ENCODE measurements at regions not wholly inside any gene's neighbourhood (a gene's known extent, or its start where the extent isn't known, plus 50 kb on each side); places are given as distances from the start of the nearest gene placed in this dataset.

DNA sequence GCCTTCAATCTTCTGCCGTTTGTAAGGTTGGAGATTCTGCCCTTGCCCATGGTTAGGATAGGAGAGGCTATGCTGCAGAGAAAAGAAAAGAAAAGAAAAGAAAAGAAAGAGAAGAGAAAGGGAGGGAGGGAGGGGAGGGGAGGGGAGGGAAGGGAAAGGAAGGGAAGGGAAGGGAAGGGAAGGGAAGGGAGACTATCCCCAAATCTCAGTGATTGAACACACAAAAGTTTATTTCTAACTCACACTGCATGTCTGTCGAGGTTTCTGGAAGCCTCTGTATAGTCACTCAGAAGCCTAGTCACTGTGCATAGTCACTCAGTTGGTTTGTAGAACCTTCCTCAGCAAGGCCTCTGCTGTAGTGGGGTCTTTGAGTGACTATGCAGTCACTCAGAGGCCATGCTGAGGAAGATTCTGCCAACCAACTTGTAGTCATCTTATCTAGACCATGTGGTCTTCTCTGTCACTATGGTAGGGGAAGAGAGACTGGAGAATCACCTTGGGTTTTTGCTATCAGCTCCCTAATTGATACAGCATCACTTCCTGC is 52.3 kb upstream of the ABCC9 start:
- WGBS (ENCODE audit: insufficient coverage) = no CpG with 5 or more reads among the region's 2 CpGs
- no peaks in the 10 kb centered on the region for H3K36me3 ChIP-seq (replicated peaks in 1 of 2; ENCODE audit: control extremely low read depth in 1 of 2, control insufficient read depth in 1 of 2, extremely low read depth in 1 of 2, insufficient read depth in 2 of 2, low read length in 1 of 2)
- POLR2A ChIA-PET = no interaction called here

DNA sequence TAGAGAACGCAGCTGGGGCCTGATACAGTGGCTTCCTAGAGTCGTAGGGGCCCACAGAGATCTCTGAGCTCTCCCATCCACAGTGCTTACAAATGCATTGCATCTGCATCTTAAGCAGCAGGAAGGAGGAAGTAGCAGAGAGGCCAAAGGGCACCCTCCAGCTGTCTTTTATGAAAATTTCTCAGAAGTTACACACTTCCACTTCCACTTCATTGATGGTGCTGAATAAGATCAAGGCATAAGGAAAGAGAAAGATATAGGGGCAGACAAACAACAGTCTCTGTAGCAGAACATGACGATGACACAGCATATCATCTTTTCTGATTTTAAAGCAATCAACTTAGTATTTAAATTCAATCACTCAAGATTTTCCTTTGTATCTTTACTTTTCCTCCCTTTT is 51.6 kb upstream of the ABCC9 start:
- Histone ChIP-seq H3K27ac (ENCODE audit: low read length in 2 of 2) (no peak overlapping the region), H3K4me2 (replicated peaks; ENCODE audit: low read depth, low read length, poor library complexity, severe bottlenecking) (no peak overlapping the region), H3K36me3 (replicated peaks in 1 of 2; ENCODE audit: control extremely low read depth in 1 of 2, control insufficient read depth in 1 of 2, extremely low read depth in 1 of 2, insufficient read depth in 2 of 2, low read length in 1 of 2) (no peaks in the 10 kb centered on the region), H2AFZ (ENCODE audit: insufficient read depth, low read depth, low read length, poor library complexity, severe bottlenecking) (peak overlapping the region; percentile 50), H3K79me2 (ENCODE audit: control insufficient read depth, insufficient read depth, low read length) (no peaks in the 10 kb centered on the region), H3K27me3 (replicated peaks in 1 of 4; ENCODE audit: control extremely low read depth in 1 of 4, control insufficient read depth in 3 of 4, insufficient read depth in 4 of 4, low read length in 3 of 4) (no peaks in the 10 kb centered on the region), H3K9ac (ENCODE audit: low read length) (no peak overlapping the region), H3K4me3 (ENCODE audit: control extremely low read depth in 1 of 5, extremely low read depth in 1 of 5, insufficient read depth in 1 of 5, low read depth in 2 of 5, low read length in 4 of 5) (no peak overlapping the region), H4K20me1 (ENCODE audit: control insufficient read depth, insufficient read depth, low read length, poor library complexity, severe bottlenecking) (no peaks in the 10 kb centered on the region), H3K9me3 (ENCODE audit: control extremely low read depth in 1 of 3, control insufficient read depth in 2 of 3, insufficient read depth in 1 of 3, low read length in 2 of 3) (no peaks in the 10 kb centered on the region), H3K4me1 (ENCODE audit: control insufficient read depth in 2 of 2, insufficient read depth in 2 of 2, low read length in 2 of 2) (no peaks in the 10 kb centered on the region)
- TF ChIP-seq, protein P1, sequence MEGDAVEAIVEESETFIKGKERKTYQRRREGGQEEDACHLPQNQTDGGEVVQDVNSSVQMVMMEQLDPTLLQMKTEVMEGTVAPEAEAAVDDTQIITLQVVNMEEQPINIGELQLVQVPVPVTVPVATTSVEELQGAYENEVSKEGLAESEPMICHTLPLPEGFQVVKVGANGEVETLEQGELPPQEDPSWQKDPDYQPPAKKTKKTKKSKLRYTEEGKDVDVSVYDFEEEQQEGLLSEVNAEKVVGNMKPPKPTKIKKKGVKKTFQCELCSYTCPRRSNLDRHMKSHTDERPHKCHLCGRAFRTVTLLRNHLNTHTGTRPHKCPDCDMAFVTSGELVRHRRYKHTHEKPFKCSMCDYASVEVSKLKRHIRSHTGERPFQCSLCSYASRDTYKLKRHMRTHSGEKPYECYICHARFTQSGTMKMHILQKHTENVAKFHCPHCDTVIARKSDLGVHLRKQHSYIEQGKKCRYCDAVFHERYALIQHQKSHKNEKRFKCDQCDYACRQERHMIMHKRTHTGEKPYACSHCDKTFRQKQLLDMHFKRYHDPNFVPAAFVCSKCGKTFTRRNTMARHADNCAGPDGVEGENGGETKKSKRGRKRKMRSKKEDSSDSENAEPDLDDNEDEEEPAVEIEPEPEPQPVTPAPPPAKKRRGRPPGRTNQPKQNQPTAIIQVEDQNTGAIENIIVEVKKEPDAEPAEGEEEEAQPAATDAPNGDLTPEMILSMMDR (IDR thresholded peaks at IDR 0.05) = no peak
- TF ChIP-seq EZH2 (IDR thresholded peaks at IDR 0.05; ENCODE audit: borderline replicate concordance, insufficient read depth, low read depth, low read length, poor library complexity, severe bottlenecking) = no peak
- Mint-ChIP-seq H3K4me1 (no peaks in the 10 kb centered on the region), H3K4me3 (no peak overlapping the region), H3K9me3 (ENCODE audit: insufficient read depth) (no peaks in the 10 kb centered on the region), H3K27ac (no peak overlapping the region), H3K27me3 (peaks cover 5% of the 10 kb centered on the region)
- no peak for DNase-seq
- intact Hi-C loops (cut with micrococcal nuclease) = no loop called here
- POLR2A ChIA-PET = no interaction called here
- no peak for ATAC-seq (ENCODE audit: low read depth)
- CTCF ChIA-PET = no interaction called here
- WGBS (ENCODE audit: insufficient coverage) = no CpG with 5 or more reads among the region's 3 CpGs

More for the DNA sequence above, 52.3 kb upstream of the ABCC9 start:
- DNase-seq = no peak
- Histone ChIP-seq H3K4me2 (replicated peaks; ENCODE audit: low read depth, low read length, poor library complexity, severe bottlenecking) (no peak overlapping the region), H3K27me3 (replicated peaks in 1 of 4; ENCODE audit: control extremely low read depth in 1 of 4, control insufficient read depth in 3 of 4, insufficient read depth in 4 of 4, low read length in 3 of 4) (no peaks in the 10 kb centered on the region), H3K9ac (ENCODE audit: low read length) (no peak overlapping the region), H4K20me1 (ENCODE audit: control insufficient read depth, insufficient read depth, low read length, poor library complexity, severe bottlenecking) (no peaks in the 10 kb centered on the region), H3K4me3 (ENCODE audit: control extremely low read depth in 1 of 5, extremely low read depth in 1 of 5, insufficient read depth in 1 of 5, low read depth in 2 of 5, low read length in 4 of 5) (no peak overlapping the region), H3K27ac (ENCODE audit: low read length in 2 of 2) (no peak overlapping the region), H3K79me2 (ENCODE audit: control insufficient read depth, insufficient read depth, low read length) (no peaks in the 10 kb centered on the region), H3K4me1 (ENCODE audit: control insufficient read depth in 2 of 2, insufficient read depth in 2 of 2, low read length in 2 of 2) (no peaks in the 10 kb centered on the region), H3K9me3 (ENCODE audit: control extremely low read depth in 1 of 3, control insufficient read depth in 2 of 3, insufficient read depth in 1 of 3, low read length in 2 of 3) (no peaks in the 10 kb centered on the region), H2AFZ (ENCODE audit: insufficient read depth, low read depth, low read length, poor library complexity, severe bottlenecking) (peak overlapping the region; percentile 50)
- Mint-ChIP-seq H3K4me1 (no peaks in the 10 kb centered on the region), H3K9me3 (ENCODE audit: insufficient read depth) (no peaks in the 10 kb centered on the region), H3K27me3 (peaks cover 3% of the 10 kb centered on the region), H3K4me3 (no peak overlapping the region), H3K27ac (no peak overlapping the region)
- intact Hi-C loops (cut with micrococcal nuclease) = no loop called here
- TF ChIP-seq, protein P1 (IDR thresholded peaks at IDR 0.05) = no peak
- TF ChIP-seq EZH2 (IDR thresholded peaks at IDR 0.05; ENCODE audit: borderline replicate concordance, insufficient read depth, low read depth, low read length, poor library complexity, severe bottlenecking) = no peak
- CTCF ChIA-PET = no interaction called here
- ATAC-seq (ENCODE audit: low read depth) = no peak

Data from B cell (primary cell).